Progenitor cell of endocrine pancreas (in vitro differentiated cells): ENCODE measurements at regions not wholly inside any gene's neighbourhood (a gene's known extent, or its start where the extent isn't known, plus 50 kb on each side); places are given as distances from the start of the nearest gene placed in this dataset.

Experiments used
- DNase-seq: peaks from one replicate; pipeline ENCODE4 v3.0.0; 2021; ENCODE audit warnings: low spot score; ENCODE audit not compliant: unreplicated experiment
- H3K27ac Mint-ChIP-seq: 2 replicates; pipeline ENCODE4 v1.8.0; 2021; ENCODE audit warnings: mild to moderate bottlenecking, moderate library complexity, mixed read lengths
- H3K27me3 Mint-ChIP-seq: 2 replicates; pipeline ENCODE4 v1.8.0; 2021; ENCODE audit warnings: mixed read lengths
- H3K36me3 Mint-ChIP-seq: 2 replicates; pipeline ENCODE4 v1.8.0; 2022; ENCODE audit warnings: mixed read lengths; ENCODE audit not compliant: insufficient read depth
- H3K4me1 Mint-ChIP-seq: 2 replicates; pipeline ENCODE4 v1.8.0; 2021; ENCODE audit warnings: low read depth, mixed read lengths
- H3K4me3 Mint-ChIP-seq: 2 replicates; pipeline ENCODE4 v1.8.0; 2021; ENCODE audit warnings: low read depth, mild to moderate bottlenecking, moderate library complexity, mixed read lengths
- H3K9me3 Mint-ChIP-seq: 2 replicates; pipeline ENCODE4 v1.8.0; 2021; ENCODE audit warnings: low read depth, mixed read lengths
- CTCF ChIP-seq: fragments of 200-600 bp; sonication (generic); IDR thresholded peaks from one replicate; pipeline ENCODE4 v1.5.0; 2021; ENCODE audit warnings: antibody characterized with exemption, mild to moderate bottlenecking; ENCODE audit not compliant: unreplicated experiment

GRCh38 chr2:215605214-215605613, 169.3 kb upstream of the FN1 start:
- H3K36me3 Mint-ChIP-seq = no peaks in the 10 kb centered on the region
- no peak for TF ChIP-seq CTCF
- H3K27me3 Mint-ChIP-seq = no peaks in the 10 kb centered on the region
- DNase-seq = no peak
- no peaks in the 10 kb centered on the region for H3K9me3 Mint-ChIP-seq
- no peak overlapping the region for H3K4me3 Mint-ChIP-seq
- no peak overlapping the region for H3K27ac Mint-ChIP-seq
- peaks cover 3% of the 10 kb centered on the region for H3K4me1 Mint-ChIP-seq

- H3K36me3 Mint-ChIP-seq = no peaks in the 10 kb centered on the region
- peaks cover 3% of the 10 kb centered on the region for H3K4me1 Mint-ChIP-seq
- no peak overlapping the region for H3K27ac Mint-ChIP-seq
- no peak for TF ChIP-seq CTCF
- no peak for DNase-seq
- no peak overlapping the region for H3K4me3 Mint-ChIP-seq
- H3K9me3 Mint-ChIP-seq = no peaks in the 10 kb centered on the region
- H3K27me3 Mint-ChIP-seq = no peaks in the 10 kb centered on the region
Observed at GRCh38 chr2:215604606-215605005, 168.7 kb upstream of the FN1 start.

- no peak overlapping the region for H3K27ac Mint-ChIP-seq
Observed at GRCh38 chr2:215603440-215603839, 167.6 kb upstream of the FN1 start.

GRCh38 chr2:215602997-215603396, 167.1 kb upstream of the FN1 start:
- Mint-ChIP-seq H3K4me3 (no peak overlapping the region), H3K4me1 (peaks cover 3% of the 10 kb centered on the region), H3K27ac (no peak overlapping the region), H3K36me3 (no peaks in the 10 kb centered on the region), H3K27me3 (no peaks in the 10 kb centered on the region), H3K9me3 (no peaks in the 10 kb centered on the region)
- no peak for TF ChIP-seq CTCF
- DNase-seq = no peak

More at GRCh38 chr2:215603440-215603839, 167.6 kb upstream of the FN1 start:
- Mint-ChIP-seq H3K4me3 (no peak overlapping the region), H3K36me3 (no peaks in the 10 kb centered on the region), H3K27me3 (no peaks in the 10 kb centered on the region), H3K4me1 (peaks cover 3% of the 10 kb centered on the region), H3K9me3 (no peaks in the 10 kb centered on the region)
- TF ChIP-seq CTCF = no peak
- DNase-seq = no peak

- Mint-ChIP-seq H3K4me1 (peaks cover 3% of the 10 kb centered on the region), H3K4me3 (no peak overlapping the region), H3K27ac (no peak overlapping the region), H3K36me3 (no peaks in the 10 kb centered on the region), H3K9me3 (no peaks in the 10 kb centered on the region), H3K27me3 (no peaks in the 10 kb centered on the region)
- no peak for TF ChIP-seq CTCF
- no peak for DNase-seq
Observed at GRCh38 chr2:215601990-215602721, 166.3 kb upstream of the FN1 start.
